Activated naive CD4-positive, alpha-beta T cell treated with anti-CD3 and anti-CD28 coated beads, Interleukin-2, amount 50 U/mL, for 24 hours (primary cell): ENCODE measurements at regions not wholly inside any gene's neighbourhood (a gene's known extent, or its start where the extent isn't known, plus 50 kb on each side); places are given as distances from the start of the nearest gene placed in this dataset.
A peak's percentile ranks its signal among the peaks of the same experiment; 100 is the strongest.
"Not testable (repeated sequence)": the region's sequence is repeated elsewhere in the genome, so short reads cannot be mapped to it uniquely, and the experiment has no call there.

Source experiments
- H3K27ac Mint-ChIP-seq: one replicate; pipeline ENCODE4 v1.8.0; 2021; ENCODE audit warnings: mild to moderate bottlenecking, mixed read lengths
- H3K27me3 Mint-ChIP-seq: one replicate; pipeline ENCODE4 v1.8.0; 2021; ENCODE audit warnings: mixed read lengths
- H3K36me3 Mint-ChIP-seq: one replicate; pipeline ENCODE4 v1.8.0; 2021; ENCODE audit warnings: mixed read lengths
- H3K4me1 Mint-ChIP-seq: one replicate; pipeline ENCODE4 v1.8.0; 2021; ENCODE audit warnings: mixed read lengths
- H3K4me3 Mint-ChIP-seq: one replicate; pipeline ENCODE4 v1.8.0; 2021; ENCODE audit warnings: mild to moderate bottlenecking, mixed read lengths
- H3K9me3 Mint-ChIP-seq: one replicate; pipeline ENCODE4 v1.8.0; 2021; ENCODE audit warnings: mixed read lengths

GRCh38 chr2:192947352-192947751 lies 752.6 kb upstream of the TMEFF2 start:
- peaks cover 9% of the 10 kb centered on the region for H3K9me3 Mint-ChIP-seq
- H3K27ac Mint-ChIP-seq, result no peak overlapping the region
- H3K36me3 Mint-ChIP-seq, result no peaks in the 10 kb centered on the region
- H3K4me1 Mint-ChIP-seq, result no peaks in the 10 kb centered on the region
- no peak overlapping the region for H3K4me3 Mint-ChIP-seq
- no peaks in the 10 kb centered on the region for H3K27me3 Mint-ChIP-seq

GRCh38 chr2:192940767-192941166 lies 746.0 kb upstream of the TMEFF2 start:
- peaks cover 9% of the 10 kb centered on the region for H3K9me3 Mint-ChIP-seq
- no peak overlapping the region for H3K27ac Mint-ChIP-seq
- no peaks in the 10 kb centered on the region for H3K4me1 Mint-ChIP-seq
- no peaks in the 10 kb centered on the region for H3K36me3 Mint-ChIP-seq
- no peaks in the 10 kb centered on the region for H3K27me3 Mint-ChIP-seq
- no peak overlapping the region for H3K4me3 Mint-ChIP-seq

DNA sequence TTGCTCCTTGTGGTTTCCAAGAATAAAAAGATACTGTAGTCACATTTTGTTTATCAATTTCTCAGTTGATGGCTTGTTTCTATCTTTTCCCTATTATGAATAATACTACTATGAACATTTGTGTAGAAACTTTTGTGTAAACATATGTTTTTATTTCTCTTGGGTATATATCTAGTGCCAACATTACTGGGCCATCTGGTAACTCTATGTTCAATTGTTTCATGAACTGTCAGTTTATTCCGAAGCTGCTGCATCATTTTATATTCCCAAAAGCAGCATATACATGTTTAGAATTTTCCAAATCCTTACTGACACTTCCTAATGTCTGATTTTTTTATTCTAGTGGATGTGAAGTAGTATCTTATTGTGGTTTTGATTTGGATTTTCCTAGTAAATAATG lies 737.6 kb upstream of the TMEFF2 start:
- Mint-ChIP-seq H3K9me3 (peaks cover 9% of the 10 kb centered on the region), H3K4me1 (no peaks in the 10 kb centered on the region), H3K4me3 (no peak overlapping the region), H3K27ac (no peak overlapping the region), H3K36me3 (no peaks in the 10 kb centered on the region), H3K27me3 (peaks cover 3% of the 10 kb centered on the region)

DNA sequence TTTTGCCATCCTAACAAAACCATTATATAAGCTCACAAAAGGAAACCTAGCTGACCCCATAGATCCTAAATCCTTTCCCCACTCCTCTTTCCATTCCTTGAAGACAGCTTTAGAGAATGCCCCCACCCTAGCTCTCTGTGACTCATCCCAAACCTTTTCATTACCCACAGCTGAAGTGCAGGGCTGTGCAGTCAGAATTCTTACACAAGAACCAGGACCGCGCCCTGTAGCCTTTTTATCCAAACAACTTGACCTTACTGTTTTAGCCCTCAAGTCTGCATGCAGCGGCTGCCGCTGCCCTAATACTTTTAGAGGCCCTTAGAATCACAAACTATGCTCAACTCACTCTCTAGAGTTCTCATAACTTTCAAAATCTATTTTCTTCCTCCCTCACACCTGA lies 726.9 kb upstream of the TMEFF2 start:
- H3K27ac Mint-ChIP-seq, H3K4me1 Mint-ChIP-seq, H3K36me3 Mint-ChIP-seq, H3K4me3 Mint-ChIP-seq, H3K9me3 Mint-ChIP-seq, H3K27me3 Mint-ChIP-seq: not testable (repeated sequence)

GRCh38 chr2:192901446-192901845 lies 706.7 kb upstream of the TMEFF2 start:
- Mint-ChIP-seq H3K27me3 (no peaks in the 10 kb centered on the region), H3K36me3 (no peaks in the 10 kb centered on the region), H3K9me3 (peaks cover 4% of the 10 kb centered on the region), H3K4me1 (no peaks in the 10 kb centered on the region), H3K4me3 (no peak overlapping the region), H3K27ac (no peak overlapping the region)

- H3K9me3 Mint-ChIP-seq, result no peaks in the 10 kb centered on the region
- no peaks in the 10 kb centered on the region for H3K4me1 Mint-ChIP-seq
- H3K4me3 Mint-ChIP-seq, result no peak overlapping the region
- H3K36me3 Mint-ChIP-seq, result no peaks in the 10 kb centered on the region
- peak overlapping the region; percentile 8 for H3K27ac Mint-ChIP-seq
- no peaks in the 10 kb centered on the region for H3K27me3 Mint-ChIP-seq
Measured at GRCh38 chr2:192899466-192899865, 704.7 kb upstream of the TMEFF2 start.

- not testable (repeated sequence) for H3K36me3 Mint-ChIP-seq, H3K4me1 Mint-ChIP-seq, H3K27me3 Mint-ChIP-seq, H3K4me3 Mint-ChIP-seq, H3K27ac Mint-ChIP-seq, H3K9me3 Mint-ChIP-seq
Measured at GRCh38 chr2:192893976-192894375, 699.2 kb upstream of the TMEFF2 start.

DNA sequence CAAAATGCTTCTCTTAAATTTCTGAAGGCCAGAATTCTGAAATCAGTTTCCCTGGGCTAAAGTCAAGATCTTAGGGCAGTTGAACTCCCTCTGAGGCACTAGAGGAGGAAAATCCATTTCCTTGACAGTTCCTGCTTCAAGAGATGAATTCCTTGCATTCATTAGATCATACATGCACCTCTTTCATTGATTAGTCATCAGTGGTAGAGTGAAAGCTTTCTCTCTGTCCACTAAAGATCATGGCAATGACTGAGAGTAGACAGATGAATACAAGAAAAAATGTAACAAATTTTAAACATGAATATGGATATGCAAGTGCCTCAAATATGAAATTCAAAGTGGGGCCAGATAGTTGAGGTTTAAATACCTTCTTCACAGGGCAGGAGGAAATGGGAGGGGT lies 693.4 kb upstream of the TMEFF2 start:
- Mint-ChIP-seq H3K36me3 (no peaks in the 10 kb centered on the region), H3K27ac (no peak overlapping the region), H3K9me3 (no peaks in the 10 kb centered on the region)

DNA sequence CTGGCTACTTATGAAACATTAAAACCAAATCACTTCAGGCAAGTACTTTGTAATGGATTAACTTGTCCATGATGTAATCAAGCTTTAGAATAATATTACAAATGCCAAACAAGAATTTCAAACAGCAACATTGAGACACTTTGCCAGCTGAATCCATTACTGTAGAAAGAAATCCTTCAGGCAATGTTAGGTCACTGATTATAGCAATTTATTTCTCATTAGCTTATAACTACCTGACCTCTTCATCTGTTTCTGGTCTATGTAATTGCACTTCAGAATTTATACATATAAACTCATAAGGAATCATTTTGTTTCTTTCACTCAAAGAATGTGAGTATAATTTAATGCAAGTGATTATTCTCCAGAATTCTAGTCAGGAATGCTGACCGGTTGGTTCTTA lies 692.6 kb upstream of the TMEFF2 start:
- Mint-ChIP-seq H3K9me3 (no peaks in the 10 kb centered on the region), H3K4me1 (no peaks in the 10 kb centered on the region), H3K4me3 (no peak overlapping the region), H3K36me3 (no peaks in the 10 kb centered on the region), H3K27me3 (no peaks in the 10 kb centered on the region), H3K27ac (no peak overlapping the region)

More for the DNA sequence above, 693.4 kb upstream of the TMEFF2 start:
- no peaks in the 10 kb centered on the region for H3K4me1 Mint-ChIP-seq
- no peak overlapping the region for H3K4me3 Mint-ChIP-seq
- no peaks in the 10 kb centered on the region for H3K27me3 Mint-ChIP-seq

GRCh38 chr2:192886636-192887035 lies 691.9 kb upstream of the TMEFF2 start:
- Mint-ChIP-seq H3K4me3 (no peak overlapping the region), H3K4me1 (no peaks in the 10 kb centered on the region), H3K36me3 (no peaks in the 10 kb centered on the region), H3K27ac (no peak overlapping the region), H3K9me3 (no peaks in the 10 kb centered on the region), H3K27me3 (no peaks in the 10 kb centered on the region)

DNA sequence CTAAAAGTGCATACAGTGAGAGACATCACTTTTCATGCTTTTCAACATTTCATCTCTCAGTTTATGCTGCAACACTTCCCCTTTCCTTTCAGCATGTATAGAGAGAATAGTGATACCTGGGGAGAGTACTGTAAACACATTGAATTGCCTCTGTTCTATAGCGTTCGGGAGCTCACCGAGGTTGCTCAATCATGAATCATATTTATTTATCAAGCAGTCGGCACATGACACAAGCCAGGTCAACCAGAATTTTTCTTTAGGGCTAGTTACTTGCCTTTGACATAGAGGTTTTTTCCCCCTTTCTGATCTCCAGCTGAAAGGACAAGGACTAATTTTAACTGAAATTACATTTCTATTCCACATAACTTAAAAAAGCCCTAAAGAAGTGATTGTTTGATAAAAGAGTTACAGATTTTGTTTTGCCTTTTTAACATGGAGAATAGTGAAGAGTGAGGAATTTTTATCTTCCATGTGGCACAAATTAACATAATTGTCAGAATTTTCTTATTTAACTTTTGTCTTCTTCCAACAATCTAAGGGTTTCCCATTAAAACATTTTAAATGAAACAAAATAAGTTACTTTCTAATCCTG lies 690.9 kb upstream of the TMEFF2 start:
- Mint-ChIP-seq H3K36me3 (no peaks in the 10 kb centered on the region), H3K4me1 (no peaks in the 10 kb centered on the region), H3K4me3 (no peak overlapping the region), H3K9me3 (no peaks in the 10 kb centered on the region), H3K27me3 (no peaks in the 10 kb centered on the region), H3K27ac (no peak overlapping the region)

- H3K27ac Mint-ChIP-seq, result no peak overlapping the region
- H3K27me3 Mint-ChIP-seq, result no peaks in the 10 kb centered on the region
- no peaks in the 10 kb centered on the region for H3K4me1 Mint-ChIP-seq
- no peaks in the 10 kb centered on the region for H3K36me3 Mint-ChIP-seq
- H3K4me3 Mint-ChIP-seq, result no peak overlapping the region
- no peaks in the 10 kb centered on the region for H3K9me3 Mint-ChIP-seq
Measured at GRCh38 chr2:192877159-192877558, 682.4 kb upstream of the TMEFF2 start.

DNA sequence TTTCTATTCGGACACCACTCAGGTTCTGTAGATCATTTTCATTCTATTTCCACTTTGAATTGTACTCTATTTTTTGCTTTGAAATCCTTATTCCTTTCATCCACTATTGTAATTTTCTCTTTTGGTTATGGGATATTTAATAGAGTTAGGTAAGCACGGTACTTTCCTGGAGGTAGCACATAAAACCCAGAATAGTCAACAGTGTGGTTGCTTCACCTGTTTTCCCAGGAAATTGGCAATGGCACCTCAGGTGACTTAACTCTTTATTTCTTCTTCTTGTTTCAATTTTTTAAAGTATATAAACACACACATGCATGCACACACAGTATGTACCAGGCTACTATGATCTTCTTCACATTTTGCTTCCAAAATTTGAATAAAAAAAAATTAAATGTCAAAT lies 682.0 kb upstream of the TMEFF2 start:
- Mint-ChIP-seq H3K4me3 (no peak overlapping the region), H3K27me3 (no peaks in the 10 kb centered on the region), H3K9me3 (no peaks in the 10 kb centered on the region), H3K27ac (no peak overlapping the region), H3K36me3 (no peaks in the 10 kb centered on the region), H3K4me1 (no peaks in the 10 kb centered on the region)

DNA sequence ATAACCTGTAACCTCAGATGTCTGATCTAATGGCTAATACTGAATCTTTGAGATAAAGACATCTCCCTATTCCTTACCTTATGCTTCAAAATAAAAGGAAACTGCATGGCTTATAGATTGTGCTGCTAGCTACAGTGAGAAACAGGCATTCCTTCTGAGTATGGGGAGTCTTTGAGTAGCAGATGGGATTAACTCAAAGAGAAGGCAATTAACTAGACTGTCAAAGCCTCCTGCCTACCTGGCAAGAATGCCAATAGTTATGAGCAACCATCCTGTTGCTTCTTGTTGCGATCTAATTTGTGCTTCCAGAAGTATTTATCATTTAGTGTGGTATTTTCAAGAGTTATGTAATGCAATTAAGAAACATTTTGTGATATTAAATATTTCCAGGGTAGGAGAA lies 660.0 kb upstream of the TMEFF2 start:
- Mint-ChIP-seq H3K9me3 (no peaks in the 10 kb centered on the region), H3K36me3 (no peaks in the 10 kb centered on the region), H3K4me1 (no peaks in the 10 kb centered on the region), H3K27me3 (no peaks in the 10 kb centered on the region), H3K27ac (no peak overlapping the region), H3K4me3 (no peak overlapping the region)

DNA sequence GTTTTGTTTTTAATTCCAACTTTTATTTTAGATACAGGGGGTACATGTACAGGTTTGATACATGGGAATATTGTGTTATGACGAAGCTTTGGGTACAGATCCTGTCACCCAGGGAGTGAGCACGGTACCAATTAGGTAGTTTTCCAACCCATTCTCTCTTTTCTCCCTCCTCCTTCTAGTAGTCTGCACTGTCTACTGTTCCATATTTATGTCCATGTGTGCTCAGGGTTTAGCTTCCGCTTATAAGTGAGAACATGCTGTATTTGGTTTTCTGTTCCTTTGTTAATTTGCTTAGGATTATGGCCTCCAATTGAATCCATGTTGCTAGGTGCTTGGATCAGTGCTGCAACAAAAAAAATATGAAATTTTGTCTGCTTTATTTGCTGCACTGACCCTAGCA lies 659.3 kb upstream of the TMEFF2 start:
- H3K4me1 Mint-ChIP-seq, result no peaks in the 10 kb centered on the region
- H3K4me3 Mint-ChIP-seq, result no peak overlapping the region
- no peaks in the 10 kb centered on the region for H3K36me3 Mint-ChIP-seq
- H3K27me3 Mint-ChIP-seq, result no peaks in the 10 kb centered on the region
- H3K27ac Mint-ChIP-seq, result no peak overlapping the region
- H3K9me3 Mint-ChIP-seq, result peaks cover under 1% of the 10 kb centered on the region

DNA sequence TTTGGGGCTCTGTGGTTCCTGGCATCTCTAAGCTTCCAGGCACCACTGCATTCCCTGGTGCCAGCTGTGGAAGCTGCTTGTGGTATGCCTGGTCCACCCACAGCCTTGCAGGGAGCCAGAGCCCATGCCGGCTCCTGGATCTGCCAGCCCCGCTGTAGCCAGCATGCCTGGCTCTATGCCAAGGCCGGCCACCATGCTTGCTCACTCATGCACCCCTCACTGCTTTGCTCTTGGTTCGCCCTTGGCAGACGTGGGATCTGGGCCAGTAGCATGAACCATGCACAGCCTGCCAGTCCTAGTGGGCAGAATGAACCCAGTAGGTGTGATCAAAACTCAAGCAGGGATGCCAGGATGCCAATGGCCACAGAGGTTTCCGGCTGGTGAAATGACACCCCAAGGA lies 634.2 kb upstream of the TMEFF2 start:
- Mint-ChIP-seq H3K9me3 (no peaks in the 10 kb centered on the region), H3K27ac (no peak overlapping the region), H3K36me3 (no peaks in the 10 kb centered on the region), H3K27me3 (no peaks in the 10 kb centered on the region), H3K4me1 (no peaks in the 10 kb centered on the region), H3K4me3 (no peak overlapping the region)

GRCh38 chr2:192828175-192828574 lies 633.4 kb upstream of the TMEFF2 start:
- Mint-ChIP-seq H3K27ac (no peak overlapping the region), H3K9me3 (no peaks in the 10 kb centered on the region)

More at GRCh38 chr2:192828175-192828574, 633.4 kb upstream of the TMEFF2 start:
- Mint-ChIP-seq H3K27me3 (no peaks in the 10 kb centered on the region), H3K4me1 (no peaks in the 10 kb centered on the region), H3K4me3 (no peak overlapping the region), H3K36me3 (no peaks in the 10 kb centered on the region)
